NT2/D1 (cell line): ENCODE measurements at regions not wholly inside any gene's neighbourhood (a gene's known extent, or its start where the extent isn't known, plus 50 kb on each side); places are given as distances from the start of the nearest gene placed in this dataset.

Source experiments
- SUZ12 ChIP-seq: IDR thresholded peaks from 2 replicates; pipeline ENCODE4 v1.6.1; 2011; ENCODE audit not compliant: insufficient read length, insufficient read depth; ENCODE audit errors: extremely low read depth
- YY1 ChIP-seq: IDR thresholded peaks from 2 replicates; pipeline ENCODE4 v1.6.1; 2011; ENCODE audit not compliant: insufficient read length, insufficient read depth

DNA sequence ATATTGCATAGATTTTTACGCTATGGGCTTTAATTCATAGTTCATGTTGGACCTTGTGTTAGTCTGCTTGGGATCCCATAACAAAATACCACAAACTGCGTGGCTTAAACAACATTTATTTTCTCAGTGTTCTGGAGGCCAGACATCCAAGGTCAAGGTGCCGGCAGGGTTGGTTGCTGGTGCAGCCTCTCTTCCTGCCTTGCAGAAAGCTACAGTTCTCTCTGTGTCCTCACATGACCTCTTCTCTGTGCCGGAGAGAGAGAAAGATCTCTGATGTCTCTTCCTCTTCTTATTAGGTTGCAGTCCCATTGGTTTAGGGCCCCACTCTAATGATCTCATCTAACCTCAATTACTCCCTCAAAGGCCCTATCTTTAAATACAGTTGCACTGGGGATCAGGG, 170.5 kb downstream of the IPO8 start:
- TF ChIP-seq SUZ12: no peak
- no peak for TF ChIP-seq YY1
